T-helper 2 cell (primary cell): ENCODE measurements at regions not wholly inside any gene's neighbourhood (a gene's known extent, or its start where the extent isn't known, plus 50 kb on each side); places are given as distances from the start of the nearest gene placed in this dataset.
"Not testable (repeated sequence)": the region's sequence is repeated elsewhere in the genome, so short reads cannot be mapped to it uniquely, and the experiment has no call there.

Experiments
- DNase-seq, 5 experiments: peaks; one replicate each; pipeline versions ENCODE4 v3.0.0 to v3.0.0-alpha.2; 2012 to 2022

DNA sequence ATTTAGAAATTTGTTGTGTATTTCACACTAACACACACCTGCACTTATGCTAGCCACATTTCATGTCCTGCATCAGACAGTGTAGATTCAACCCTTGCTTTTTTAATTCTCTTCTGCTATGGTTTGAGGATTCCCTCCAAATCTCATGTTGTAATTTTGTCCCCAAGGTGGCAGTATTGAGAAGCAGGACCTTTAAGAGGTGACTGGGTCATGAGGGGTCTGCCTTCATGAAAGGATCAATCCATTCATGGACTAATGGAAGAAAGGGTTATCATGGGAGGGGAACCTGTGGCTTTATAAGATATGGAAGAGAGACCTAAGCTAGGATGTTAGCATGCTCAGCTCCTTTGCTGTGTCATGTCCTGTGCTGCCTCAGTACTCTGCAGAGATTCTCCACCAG, 1032.2 kb downstream of the CDH11 start:
- DNase-seq = no peak

DNA sequence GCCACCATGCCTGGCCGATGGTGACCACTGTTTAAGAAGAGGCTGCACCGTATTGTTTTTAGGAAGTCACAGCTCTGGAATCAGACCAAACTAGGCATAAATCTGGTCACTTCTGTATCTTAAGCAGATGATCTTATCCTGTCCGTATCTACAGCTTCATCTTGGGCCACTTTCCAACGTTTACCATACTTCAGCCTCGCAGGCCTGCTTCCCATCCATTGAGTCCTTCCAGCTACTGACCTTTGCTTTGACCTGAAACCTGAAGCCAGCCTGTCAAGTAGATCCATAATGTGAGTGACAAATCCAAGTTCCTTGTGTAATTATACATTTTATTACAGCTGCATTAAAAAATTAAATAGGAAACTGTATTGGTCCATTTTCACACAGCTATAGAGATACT, 1033.0 kb downstream of the CDH11 start:
- DNase-seq = no peak

DNA sequence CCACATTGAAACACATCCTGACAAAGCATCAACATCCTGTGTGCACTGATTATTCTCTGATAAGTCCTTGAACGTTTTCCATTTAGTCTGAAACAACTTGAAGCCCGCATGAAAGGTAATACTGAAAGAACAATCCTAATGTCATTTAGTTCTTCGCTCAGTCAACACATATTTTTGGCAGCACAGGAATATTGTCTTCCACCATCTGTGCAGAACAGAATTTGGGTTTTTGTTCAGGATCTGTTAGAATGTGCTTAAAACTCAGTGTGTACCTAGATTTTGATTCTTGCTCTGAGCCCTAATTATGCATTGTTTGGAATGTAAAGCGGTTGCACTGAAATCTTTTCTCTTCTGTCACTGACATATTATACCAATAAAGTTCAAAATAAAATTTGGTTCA, 1036.6 kb downstream of the CDH11 start:
- no peak for DNase-seq

DNA sequence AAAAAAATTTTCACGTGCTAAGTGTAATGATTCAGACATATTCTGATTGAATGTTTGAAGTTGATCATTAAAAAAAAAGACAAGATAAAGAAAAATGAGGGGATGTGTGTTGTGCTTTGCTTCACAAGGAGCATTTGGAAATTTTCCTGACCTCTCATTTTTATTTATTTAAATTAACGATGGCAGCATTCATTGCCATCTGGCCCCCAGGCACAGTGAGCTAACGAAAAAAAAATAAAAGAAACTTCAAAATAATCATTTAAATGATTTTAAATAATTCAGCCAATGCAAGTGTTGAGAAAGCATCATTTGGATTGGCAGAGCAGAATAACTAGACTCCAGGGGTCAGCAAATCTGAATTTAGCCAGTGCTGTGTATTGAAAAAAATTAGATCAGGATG, 1037.2 kb downstream of the CDH11 start:
- DNase-seq = no peak

DNA sequence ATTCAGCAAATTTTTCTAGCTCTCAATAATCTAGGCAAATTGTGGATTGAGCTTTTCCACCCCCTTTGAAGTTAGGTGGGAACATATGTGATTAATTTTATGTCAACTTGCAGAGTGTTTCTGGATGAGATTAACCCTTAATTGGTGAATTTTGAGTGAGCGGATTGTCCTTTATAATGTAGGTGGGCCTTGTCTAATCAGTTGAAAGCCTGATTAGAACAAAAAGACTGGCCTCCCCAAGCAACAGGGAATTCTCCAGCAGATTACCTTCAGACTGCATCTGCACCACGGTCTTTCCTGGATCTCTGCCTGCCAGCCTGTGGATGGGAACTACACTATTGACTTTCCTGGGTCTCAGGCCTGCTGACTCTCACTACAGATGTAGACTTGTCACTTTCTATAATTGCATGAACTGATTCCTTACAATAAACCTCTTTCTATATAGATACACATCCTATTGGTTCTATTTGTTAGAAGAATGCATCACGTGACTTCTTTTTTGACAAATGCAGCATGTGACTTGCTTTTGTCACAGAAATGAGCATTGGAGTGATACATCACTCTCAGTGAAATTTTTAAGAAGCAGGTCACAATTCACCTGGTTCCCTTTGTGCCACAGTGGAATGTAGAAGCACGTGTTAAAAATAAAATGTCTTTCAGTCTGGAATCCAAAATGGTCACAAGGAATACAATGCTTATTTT, 1038.3 kb downstream of the CDH11 start:
- no peak for DNase-seq

DNA sequence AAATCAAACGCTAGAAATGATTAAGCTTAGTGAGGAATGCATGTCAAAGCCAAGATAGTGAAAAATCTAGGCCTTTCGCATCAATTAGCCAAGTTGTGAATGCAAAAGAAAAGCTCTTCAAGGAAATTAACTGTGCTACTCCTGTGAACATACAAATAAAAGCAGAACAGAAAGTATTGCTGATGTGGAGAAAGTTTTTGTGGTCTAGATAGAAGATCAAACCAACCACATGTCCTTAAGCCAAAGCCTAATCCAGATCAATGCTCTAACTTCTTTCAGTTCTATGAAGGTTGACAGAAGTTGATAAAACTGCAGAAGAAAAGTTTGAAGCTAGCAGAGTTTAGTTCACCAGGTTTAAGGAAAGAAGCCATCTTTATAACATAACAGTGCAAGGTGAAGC, 1044.6 kb downstream of the CDH11 start:
- DNase-seq = no peak

DNA sequence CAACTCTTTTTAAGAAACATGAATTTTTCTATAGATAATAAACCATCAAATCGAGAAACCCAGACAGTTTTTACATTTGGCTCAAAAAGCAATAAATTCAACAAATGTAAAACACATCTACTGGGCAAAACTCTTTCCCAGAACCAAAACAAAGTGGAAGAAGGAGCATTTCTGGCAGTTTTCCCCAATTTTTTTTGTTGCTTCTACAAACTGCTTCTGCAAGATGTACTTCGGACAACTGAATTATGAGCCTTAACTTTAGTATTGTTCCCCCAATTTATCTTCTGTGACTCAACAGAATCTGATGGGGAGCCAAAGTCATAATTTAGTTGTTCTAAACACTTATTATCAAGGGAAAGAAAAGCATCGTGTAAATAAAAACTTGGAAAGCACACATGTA, 1047.2 kb downstream of the CDH11 start:
- no peak for DNase-seq

DNA sequence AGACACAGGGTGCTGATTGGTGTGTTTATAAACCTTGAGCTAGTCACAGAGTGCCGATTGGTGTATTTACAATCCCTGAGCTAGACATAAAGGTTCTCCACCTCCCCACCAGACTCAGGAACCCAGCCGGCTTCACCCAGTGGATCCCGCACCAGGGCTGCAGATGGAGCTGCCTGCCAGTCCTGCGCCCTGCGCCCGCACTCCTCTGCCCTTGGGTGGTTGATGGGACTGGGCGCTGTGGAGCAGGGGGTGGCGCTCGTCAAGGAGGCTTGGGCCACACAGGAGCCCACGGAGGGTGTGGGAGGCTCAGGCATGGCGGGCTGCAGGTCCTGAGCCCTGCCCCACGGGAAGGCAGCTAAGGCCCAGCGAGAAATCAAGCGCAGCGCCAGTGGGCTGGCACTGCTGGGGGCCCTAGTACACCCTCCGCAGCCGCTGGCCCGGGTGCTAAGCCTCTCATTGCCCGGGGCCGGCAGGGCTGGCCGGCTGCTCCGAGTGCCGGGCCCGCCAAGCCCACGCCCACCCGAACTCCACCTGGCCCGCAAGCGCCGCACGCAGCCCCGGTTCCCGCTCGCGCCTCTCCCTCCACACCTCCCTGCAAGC, 1049.6 kb downstream of the CDH11 start:
- not testable (repeated sequence) for DNase-seq

DNA sequence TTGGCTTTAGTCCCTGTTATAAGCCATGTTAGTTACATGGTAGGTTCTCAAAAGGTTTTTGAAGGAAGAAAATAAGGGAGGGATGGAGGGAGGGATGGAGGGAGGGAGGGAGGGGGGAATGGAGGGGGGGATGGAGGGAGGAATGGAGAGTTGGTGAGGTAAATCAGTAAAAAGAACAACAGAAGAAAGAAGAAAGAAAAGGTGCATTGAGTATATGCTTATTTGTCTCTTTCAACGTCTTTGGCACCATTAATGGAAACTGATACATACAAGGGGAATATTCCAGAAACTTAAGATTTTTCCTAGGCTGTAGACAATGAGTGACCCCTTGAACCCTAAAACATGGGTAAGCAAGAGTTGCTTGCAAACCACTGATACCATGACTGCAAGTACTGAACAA, 1056.3 kb downstream of the CDH11 start:
- no peak for DNase-seq

DNA sequence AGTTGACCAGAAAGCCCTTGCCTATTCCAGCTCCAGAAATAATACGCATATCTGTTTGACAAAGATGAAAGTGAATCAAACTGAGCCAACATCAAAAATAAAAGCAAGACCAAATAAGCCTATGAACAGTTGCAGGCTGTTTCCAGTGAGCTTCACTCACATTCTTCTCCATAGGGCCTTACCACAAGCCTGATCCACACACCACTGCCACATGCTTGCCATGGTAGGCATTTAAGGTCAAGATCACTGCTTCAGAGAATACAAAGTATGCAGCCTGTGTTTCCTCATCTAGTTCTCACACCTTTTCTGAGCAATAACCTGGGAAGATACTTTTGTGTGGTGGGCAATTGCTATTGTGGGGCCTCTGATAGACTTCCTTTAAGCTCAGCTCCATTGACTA, 1060.2 kb downstream of the CDH11 start:
- no peak for DNase-seq

DNA sequence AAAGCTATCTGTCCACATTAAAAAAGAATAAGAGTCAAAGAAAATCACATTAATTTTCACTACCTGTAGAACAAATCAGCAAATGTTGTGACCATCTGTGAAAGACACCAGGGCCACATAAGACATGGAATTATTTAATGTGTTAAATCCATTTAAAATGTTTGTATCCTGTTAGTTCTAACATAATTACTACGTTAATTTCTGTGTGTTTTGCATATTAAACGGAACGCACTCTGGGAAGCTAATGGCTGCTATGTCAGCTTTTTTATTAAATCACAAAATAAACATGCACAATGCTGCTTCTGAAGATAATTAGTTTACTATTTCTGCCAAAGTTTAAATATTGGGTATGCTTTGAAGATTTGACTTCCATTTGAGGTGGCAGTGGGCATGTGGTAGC, 1061.2 kb downstream of the CDH11 start:
- no peak for DNase-seq

DNA sequence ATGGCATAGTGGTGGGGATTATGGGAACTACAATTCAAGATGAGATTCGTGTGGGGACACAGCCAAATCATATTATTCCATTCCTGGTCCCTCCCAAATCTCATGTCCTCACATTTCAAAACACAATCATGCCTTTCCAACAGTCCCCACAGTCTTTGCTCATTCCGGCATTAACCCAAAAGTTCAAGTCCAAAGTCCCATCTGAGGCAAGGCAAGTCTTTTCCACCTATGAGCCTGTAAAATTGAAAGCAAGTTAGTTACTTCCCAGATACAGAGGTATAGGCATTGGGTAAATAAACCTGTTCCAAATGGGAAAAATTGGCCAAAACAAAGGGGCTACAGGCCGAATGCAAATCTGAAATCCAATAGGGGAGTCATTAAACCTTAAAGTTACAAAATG, 1063.2 kb downstream of the CDH11 start:
- no peak for DNase-seq

DNA sequence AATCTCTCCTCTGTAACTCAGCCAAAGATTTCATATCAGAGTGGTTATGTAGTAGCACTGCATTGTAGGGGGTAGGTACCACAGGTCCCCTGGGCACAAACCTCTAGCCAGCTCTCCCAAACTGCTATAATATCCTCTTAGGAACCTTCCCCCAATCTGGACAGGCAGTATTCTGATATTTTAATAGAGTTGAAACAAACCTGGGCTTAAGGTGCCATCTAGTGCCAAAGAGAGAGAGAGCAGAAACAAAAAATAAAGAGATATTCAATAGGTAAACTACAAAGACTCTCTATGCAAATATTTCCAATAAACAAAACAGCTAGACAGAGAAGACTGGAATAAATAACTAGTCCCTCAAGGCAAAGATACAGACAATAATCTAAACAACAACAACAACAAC, 1070.0 kb downstream of the CDH11 start:
- DNase-seq = no peak

DNA sequence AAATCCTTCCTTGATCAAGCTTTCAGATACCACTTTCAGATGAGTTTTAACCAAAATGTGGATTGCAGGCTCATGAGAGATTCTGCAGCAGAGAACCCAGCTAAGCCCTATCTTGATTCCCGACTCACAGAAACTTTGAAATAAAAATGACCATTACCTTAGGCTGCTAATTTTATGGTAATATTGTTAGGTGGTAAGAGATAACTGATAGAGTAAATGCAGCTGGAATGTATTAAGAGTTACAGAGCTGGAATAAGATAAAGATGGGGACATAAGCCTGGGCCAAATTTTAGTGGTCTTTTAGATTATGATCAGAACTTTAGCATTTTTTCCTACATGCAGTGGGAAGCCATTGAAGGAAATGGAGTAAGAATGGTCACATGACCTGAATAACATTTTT, 1074.0 kb downstream of the CDH11 start:
- no peak for DNase-seq

DNA sequence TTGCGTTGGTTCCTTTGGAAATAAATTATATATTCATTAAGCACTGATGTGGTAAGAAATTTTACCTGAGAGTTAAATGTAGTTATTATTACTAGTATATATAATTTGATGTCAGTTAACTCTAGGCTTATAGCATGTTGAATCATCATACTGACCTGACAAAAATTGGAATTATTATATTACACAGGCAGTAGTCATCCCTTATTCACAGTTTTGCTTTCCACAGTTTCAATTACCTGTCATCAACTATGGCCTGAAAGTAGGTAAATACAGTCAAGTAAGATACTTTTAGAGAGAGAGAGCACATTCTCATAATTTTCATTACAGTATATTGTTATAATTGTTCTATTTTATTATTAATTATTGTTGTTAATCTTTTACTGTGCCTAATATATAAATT, 1074.7 kb downstream of the CDH11 start:
- DNase-seq = no peak

DNA sequence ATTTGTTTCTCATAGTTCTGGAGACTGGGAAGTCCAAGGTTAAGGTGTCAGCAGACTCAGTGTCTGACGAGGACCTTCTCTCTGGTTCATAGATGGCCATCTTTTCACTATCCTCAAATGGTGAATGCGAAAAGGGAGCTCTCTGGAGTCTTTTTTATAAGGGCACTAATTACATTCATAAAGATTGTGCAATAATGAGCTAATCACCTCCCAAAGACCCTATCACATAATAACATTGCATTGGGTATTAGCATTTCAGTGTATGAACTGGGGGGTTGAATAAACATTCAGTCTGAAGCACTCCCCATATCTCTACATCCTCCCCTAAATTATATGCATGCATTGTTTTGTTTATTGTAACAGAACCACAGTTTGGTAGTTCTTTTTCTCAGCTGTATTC, 1086.5 kb downstream of the CDH11 start:
- DNase-seq = no peak

DNA sequence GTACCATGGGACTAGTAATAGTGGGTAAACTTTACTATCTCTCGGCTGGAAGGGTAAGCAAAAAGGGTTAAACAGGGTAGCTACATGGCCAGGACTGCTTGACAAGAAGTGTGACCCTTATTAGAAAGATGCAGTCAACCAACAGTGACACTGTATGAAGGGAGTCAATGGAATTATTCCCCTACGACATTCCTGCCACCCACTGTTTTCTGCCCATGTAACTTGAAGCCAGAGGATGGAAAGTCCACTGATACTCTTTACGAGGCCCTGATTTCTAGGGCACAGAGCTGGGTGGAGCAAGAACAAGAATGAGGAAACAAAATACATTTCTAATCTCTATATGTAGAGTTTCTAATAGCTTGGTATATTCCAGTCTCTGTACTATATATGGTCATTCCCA, 1102.5 kb downstream of the CDH11 start:
- DNase-seq = no peak

DNA sequence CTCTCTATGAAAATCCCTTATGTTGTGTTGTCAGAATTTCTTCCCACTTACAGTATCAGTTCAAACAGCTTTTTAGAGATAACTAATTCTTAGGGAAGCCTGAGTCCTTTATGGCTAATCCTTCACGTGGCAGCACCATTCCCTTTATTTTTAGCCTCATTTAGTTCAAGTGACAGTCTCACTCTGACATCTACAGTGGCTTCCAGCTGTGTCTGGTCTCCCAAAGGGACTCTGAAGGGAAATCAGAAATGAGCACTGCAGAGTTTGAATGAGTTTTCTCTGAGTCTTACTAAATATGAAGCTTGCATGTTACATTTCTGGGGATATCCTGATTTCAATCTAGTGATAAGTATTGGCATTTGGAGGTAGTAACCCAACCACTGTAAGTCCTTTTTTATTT, 1104.1 kb downstream of the CDH11 start:
- DNase-seq = no peak

DNA sequence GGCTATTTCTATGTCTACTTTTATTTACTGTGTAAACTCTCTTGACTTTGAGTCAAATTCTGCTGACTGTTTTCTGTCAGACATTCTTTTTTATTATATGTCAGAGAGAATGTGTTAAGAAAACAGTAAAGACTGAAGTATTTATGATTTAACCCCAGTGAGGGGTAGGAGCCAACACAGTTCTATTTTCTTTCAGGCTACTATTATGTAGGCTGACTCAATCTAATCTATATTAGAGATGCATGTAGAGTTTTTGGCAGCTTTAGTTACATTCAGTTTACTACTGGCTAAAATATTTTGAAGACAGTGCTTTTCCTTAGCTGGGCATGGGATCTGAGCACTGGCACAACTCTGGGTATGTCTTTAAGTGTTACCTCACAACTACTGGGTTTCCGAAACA, 1108.0 kb downstream of the CDH11 start:
- DNase-seq = no peak

DNA sequence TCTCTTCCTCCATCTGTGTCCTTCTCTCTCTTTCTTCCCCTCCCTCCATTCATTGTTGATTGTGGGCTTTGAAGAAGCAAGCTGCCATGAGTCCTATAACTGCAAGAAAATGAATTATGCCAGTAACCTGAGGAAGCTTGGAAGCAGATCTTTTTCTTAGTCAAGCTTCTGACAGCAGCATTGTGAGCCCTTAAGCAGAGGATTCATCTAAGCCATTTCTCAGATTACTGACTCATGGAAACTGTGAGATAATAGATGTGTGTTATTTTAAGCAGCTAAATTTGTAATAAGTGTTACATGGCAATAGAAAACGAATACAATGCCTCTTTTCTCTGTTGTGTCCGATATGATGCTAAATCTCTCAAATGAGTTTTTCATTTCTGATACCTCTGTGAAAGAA, 1109.7 kb downstream of the CDH11 start:
- no peak for DNase-seq

DNA sequence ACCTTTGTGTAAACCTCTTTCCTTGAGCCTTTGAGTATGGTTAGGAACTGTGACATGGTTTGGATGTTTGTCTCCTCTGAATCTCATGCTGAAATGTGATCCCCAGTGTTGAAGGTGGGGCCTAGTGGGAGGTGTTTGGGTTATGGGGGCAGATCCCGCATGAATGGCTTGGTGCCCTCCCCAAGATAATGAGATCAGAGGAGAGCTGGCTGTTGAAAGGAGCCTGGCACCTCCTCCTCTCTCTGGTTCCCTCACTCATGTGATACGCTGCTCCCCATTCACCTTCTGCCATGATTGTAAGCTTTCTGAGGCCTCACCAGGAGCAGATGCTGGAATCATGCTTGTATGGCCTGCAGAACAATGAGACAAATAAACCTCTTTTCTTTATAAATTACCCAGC, 1110.2 kb downstream of the CDH11 start:
- DNase-seq = no peak

DNA sequence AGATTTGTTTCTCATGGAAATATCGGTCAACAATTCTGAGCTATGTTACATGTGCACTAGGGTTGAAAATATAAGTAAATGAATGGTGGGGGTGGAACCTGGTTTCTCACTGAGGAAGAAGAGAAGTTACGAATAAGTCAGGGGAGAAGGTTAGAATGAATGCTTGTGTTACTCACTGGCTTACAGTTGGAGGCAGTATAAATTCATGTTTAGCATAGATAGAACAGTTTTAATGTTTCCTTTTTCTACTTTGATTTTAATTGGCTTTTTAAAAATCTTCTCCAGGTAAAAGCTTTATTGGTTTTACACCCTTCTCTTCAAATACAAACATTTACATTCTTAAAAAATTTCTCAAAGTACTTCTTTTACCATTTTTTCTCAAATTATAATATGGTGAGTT, 1113.7 kb downstream of the CDH11 start:
- DNase-seq = no peak

DNA sequence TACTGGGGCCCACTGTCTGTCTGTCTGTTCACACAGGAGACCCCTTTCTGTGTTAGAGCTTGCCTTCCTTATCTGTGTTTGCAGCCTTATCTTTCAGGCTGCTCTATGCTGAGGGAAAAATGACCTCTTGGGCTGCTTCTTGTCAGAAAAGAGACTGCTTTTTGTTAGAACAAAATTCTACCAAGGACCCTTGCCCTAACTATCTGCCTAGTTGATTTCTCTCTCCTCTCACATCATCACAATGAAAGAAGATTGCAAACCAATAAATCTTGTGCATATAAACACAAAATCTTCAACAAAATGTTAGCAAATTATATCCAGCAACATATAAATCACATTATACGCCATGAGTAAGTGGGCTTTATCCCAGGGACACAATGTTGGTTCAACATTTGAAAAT, 1117.7 kb downstream of the CDH11 start:
- DNase-seq = no peak

DNA sequence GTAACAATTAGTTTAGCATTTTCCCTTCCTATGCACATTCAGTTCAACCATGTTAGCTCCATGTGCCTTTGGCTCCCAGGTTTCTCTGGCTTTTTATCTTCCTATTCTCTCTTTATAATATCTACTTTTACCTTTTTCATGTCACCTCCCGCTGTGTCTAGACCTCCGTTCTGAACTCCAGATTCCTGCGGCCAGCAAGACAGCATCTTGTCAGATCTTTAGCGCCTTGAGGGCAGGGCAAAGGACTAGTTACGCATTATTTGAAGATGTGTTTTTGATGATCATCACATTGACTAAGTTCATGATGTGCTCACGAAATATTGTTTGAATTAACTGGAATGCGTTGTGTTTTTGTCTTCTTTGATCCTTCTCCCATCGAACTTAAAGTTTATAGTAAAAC, 1126.8 kb downstream of the CDH11 start:
- no peak for DNase-seq

DNA sequence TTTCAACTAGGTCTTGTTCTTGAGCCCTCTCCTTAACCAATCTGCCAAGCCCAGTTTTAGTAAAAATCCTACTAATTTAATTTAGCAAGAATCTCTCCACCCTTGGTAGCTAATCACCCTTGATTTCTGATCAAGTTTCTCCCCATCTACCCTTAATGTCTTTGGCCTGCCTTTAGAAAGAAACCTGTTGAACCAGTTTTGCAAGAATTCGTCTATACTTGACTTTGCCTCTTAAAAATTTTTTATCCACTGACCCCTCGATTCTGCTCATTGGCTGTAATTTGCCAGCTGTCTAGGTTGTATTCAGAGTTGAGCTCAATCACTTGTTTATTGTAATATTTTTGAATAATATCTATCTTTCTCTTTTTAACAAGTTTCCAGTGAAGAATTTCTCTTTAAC, 1138.5 kb downstream of the CDH11 start:
- DNase-seq = no peak
